A673 (cell line): ENCODE measurements at regions not wholly inside any gene's neighbourhood (a gene's known extent, or its start where the extent isn't known, plus 50 kb on each side); places are given as distances from the start of the nearest gene placed in this dataset.
A peak's percentile ranks its signal among the peaks of the same experiment; 100 is the strongest.

ENCODE experiments used
- BruUV-seq: library from RNA; stranded (reverse); fragments of 400-500 nt; replicated peaks from 2 replicates; lab custom pipeline; 2021; lab: Mats Ljungman, UMichigan
- CTCF ChIA-PET: fragments of 300-600 bp; sonication (Branson Sonifier 250); formaldehyde crosslinking; loops from one replicate; lab custom pipeline; 2022; ENCODE audit warnings: antibody characterized with exemption; lab: Charles Lee
- POLR2A ChIA-PET: fragments of 300-600 bp; sonication (Branson Sonifier 250); formaldehyde crosslinking; loops from one replicate; lab custom pipeline; 2022; ENCODE audit warnings: antibody characterized with exemption; ENCODE audit not compliant: low non-redundant PET; lab: Charles Lee
- DNase-seq: peaks from one replicate; pipeline ENCODE4 v3.0.0-alpha.2; 2015; ENCODE audit warnings: low spot score
- H3K27ac ChIP-seq: fragments of 200-600 bp; sonication (generic); 2 replicates; pipeline ENCODE4 v1.5.1; 2016; ENCODE audit warnings: mixed run types, low read depth, mild to moderate bottlenecking, mixed read lengths, antibody characterized with exemption, low read length; ENCODE audit not compliant: poor library complexity, severe bottlenecking
- H3K27me3 ChIP-seq: fragments of 200-600 bp; sonication (generic); replicated peaks from 2 replicates; pipeline ENCODE4 v1.6.1; 2017; ENCODE audit warnings: mixed run types, low read depth, mild to moderate bottlenecking, mixed read lengths, antibody characterized with exemption, low read length; ENCODE audit not compliant: insufficient read depth, poor library complexity
- H3K36me3 ChIP-seq: fragments of 200-600 bp; sonication (generic); 2 replicates; pipeline ENCODE4 v1.6.1; 2016; ENCODE audit warnings: mixed run types, mild to moderate bottlenecking, mixed read lengths, antibody characterized with exemption, low read length; ENCODE audit not compliant: insufficient read depth, poor library complexity, severe bottlenecking
- H3K4me1 ChIP-seq: fragments of 200-600 bp; sonication (generic); 2 replicates; pipeline ENCODE4 v1.6.1; 2017; ENCODE audit warnings: mixed run types, mild to moderate bottlenecking, mixed read lengths, antibody characterized with exemption, low read length; ENCODE audit not compliant: insufficient read depth, poor library complexity, severe bottlenecking
- H3K4me3 ChIP-seq: fragments of 200-600 bp; sonication (generic); 2 replicates; pipeline ENCODE4 v1.5.1; 2016; ENCODE audit warnings: low read depth, mixed run types, mild to moderate bottlenecking, mixed read lengths, low read length; ENCODE audit not compliant: poor library complexity, severe bottlenecking
- H3K9me3 ChIP-seq: fragments of 200-600 bp; sonication (generic); 2 replicates; pipeline ENCODE4 v1.6.1; 2016; ENCODE audit warnings: mixed run types, low read depth, mild to moderate bottlenecking, mixed read lengths, antibody characterized with exemption, low read length; ENCODE audit not compliant: poor library complexity, severe bottlenecking
- CTCF ChIP-seq: fragments of 300-800, 200-600 bp; sonication (generic); conservative IDR thresholded peaks from 2 replicates; pipeline ENCODE4 v1.5.1; 2017; ENCODE audit warnings: low read depth, mild to moderate bottlenecking, antibody characterized with exemption, low read length, moderate library complexity, mixed read lengths
- EZH2 ChIP-seq: fragments of 200-600 bp; sonication (generic); IDR thresholded peaks from 2 replicates; pipeline ENCODE4 v1.6.1; 2017; ENCODE audit warnings: borderline replicate concordance, low read depth, mild to moderate bottlenecking, mixed read lengths, antibody characterized with exemption, low read length; ENCODE audit not compliant: poor library complexity, severe bottlenecking
- intact Hi-C: fragments of 100-400 bp; cut with micrococcal nuclease; formaldehyde crosslinking; loops from one replicate; pipeline ENCODE4 v1.10.0; 2022; ENCODE audit not compliant: unreplicated experiment

DNA sequence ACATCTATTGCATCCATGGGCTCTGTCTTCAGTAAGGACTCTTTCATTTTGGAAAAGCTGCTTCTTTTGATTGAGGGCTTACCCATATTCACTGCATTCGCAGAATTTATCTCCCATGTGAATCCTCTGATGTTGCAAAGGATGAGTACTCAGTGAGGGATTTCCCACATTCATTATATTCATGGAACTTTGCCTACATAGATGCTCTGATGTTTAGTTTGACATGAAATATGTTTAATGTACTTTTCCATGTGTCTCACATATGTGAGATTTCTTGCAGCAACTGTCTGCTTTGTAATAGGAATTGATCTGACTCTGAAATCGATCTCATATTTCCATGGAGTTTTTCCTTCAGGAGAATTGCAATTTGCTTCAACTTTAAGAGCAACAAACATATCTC, 1699.6 kb upstream of the FLRT2 start:
- POLR2A ChIA-PET, result no interaction called here
- CTCF ChIA-PET, result no interaction called here
- Histone ChIP-seq H3K4me3 (no peak overlapping the region), H3K4me1 (peaks cover 33% of the 10 kb centered on the region), H3K36me3 (no peaks in the 10 kb centered on the region), H3K27me3 (no peaks in the 10 kb centered on the region), H3K9me3 (no peaks in the 10 kb centered on the region), H3K27ac (no peak overlapping the region)
- TF ChIP-seq EZH2, result no peak
- no peak for TF ChIP-seq CTCF
- intact Hi-C loops, result no loop called here
- DNase-seq, result no peak
- no TSS peak for BruUV-seq

GRCh38 chr14:83838226-83838625, 1691.7 kb upstream of the FLRT2 start:
- no peak overlapping the region for H3K4me3 ChIP-seq
- BruUV-seq, result no TSS peak
- CTCF ChIA-PET, result no interaction called here

DNA sequence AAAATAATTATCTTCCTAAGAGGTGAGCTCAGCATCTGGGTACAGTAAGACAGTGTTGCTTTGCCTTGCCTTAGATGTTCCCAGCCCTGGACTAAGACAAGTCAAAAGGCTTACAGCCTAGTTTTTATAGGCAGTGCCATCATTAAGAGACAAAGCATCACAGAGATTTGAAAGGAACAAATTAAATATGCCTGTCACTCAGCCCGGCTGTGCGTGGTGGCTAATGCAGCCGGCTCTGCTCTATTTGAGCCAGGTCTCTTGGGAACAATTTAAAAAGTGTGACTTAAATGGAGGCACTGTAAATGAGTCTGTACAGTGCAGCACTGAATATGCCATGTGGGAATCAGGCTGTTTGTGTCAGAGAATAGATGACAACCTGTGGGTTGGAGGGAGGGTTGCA, 1687.4 kb upstream of the FLRT2 start:
- POLR2A ChIA-PET, result no interaction called here
- Histone ChIP-seq H3K27ac (no peak overlapping the region), H3K36me3 (no peaks in the 10 kb centered on the region), H3K4me1 (peaks cover 9% of the 10 kb centered on the region), H3K4me3 (no peak overlapping the region), H3K27me3 (no peaks in the 10 kb centered on the region), H3K9me3 (no peaks in the 10 kb centered on the region)
- CTCF ChIA-PET, result no interaction called here
- peak; percentile 77 for DNase-seq
- BruUV-seq, result no TSS peak
- TF ChIP-seq EZH2 (no peak), CTCF (no peak)
- intact Hi-C loops, result no loop called here

More at GRCh38 chr14:83838226-83838625, 1691.7 kb upstream of the FLRT2 start:
- Histone ChIP-seq H3K9me3 (no peaks in the 10 kb centered on the region), H3K27ac (no peak overlapping the region), H3K27me3 (no peaks in the 10 kb centered on the region), H3K36me3 (no peaks in the 10 kb centered on the region), H3K4me1 (peaks cover 9% of the 10 kb centered on the region)
- DNase-seq, result no peak
- TF ChIP-seq EZH2 (no peak), CTCF (no peak)
- intact Hi-C loops, result no loop called here
- POLR2A ChIA-PET, result no interaction called here
